ENCODE measurements at regions not wholly inside any gene's neighbourhood (a gene's known extent, or its start where the extent isn't known, plus 50 kb on each side); places are given as distances from the start of the nearest gene placed in this dataset.
A peak's percentile ranks its signal among the peaks of the same experiment; 100 is the strongest.

- no peak for DNase-seq (ENCODE audit: low spot score)
Measured at GRCh38 chr10:71023704-71024283, 135.4 kb upstream of the PCBD1 start.

- no peak for DNase-seq (ENCODE audit: low spot score)
Measured at GRCh38 chr10:71024490-71024889, 136.1 kb upstream of the PCBD1 start.

GRCh38 chr10:71025535-71025934 is 137.2 kb upstream of the PCBD1 start:
- no peak for DNase-seq (ENCODE audit: low spot score)

- DNase-seq (ENCODE audit: low spot score): no peak
Measured at GRCh38 chr10:71028066-71028465, 139.7 kb upstream of the PCBD1 start.

GRCh38 chr10:71029411-71029892 is 141.1 kb upstream of the PCBD1 start:
- no peak for DNase-seq (ENCODE audit: low spot score)

- no peak for DNase-seq (ENCODE audit: low spot score)
Measured at GRCh38 chr10:71029907-71030306, 141.5 kb upstream of the PCBD1 start.

- DNase-seq (ENCODE audit: low spot score): no peak
Measured at GRCh38 chr10:71031026-71031425, 142.7 kb upstream of the PCBD1 start.

GRCh38 chr10:71031603-71032002 is 143.2 kb upstream of the PCBD1 start:
- no peak for DNase-seq (ENCODE audit: low spot score)

- no peak for DNase-seq (ENCODE audit: low spot score)
Measured at GRCh38 chr10:71032887-71033286, 144.5 kb upstream of the PCBD1 start.

- no peak for DNase-seq (ENCODE audit: low spot score)
Measured at GRCh38 chr10:71033396-71033980, 145.1 kb upstream of the PCBD1 start.

- peak; percentile 38 for DNase-seq (ENCODE audit: low spot score)
Measured at GRCh38 chr10:71035511-71036296, 147.3 kb upstream of the PCBD1 start.

GRCh38 chr10:71036297-71036966 is 148.1 kb upstream of the PCBD1 start:
- DNase-seq (ENCODE audit: low spot score): no peak

GRCh38 chr10:71038091-71038633 is 149.8 kb upstream of the PCBD1 start:
- no peak for DNase-seq (ENCODE audit: low spot score)

GRCh38 chr10:71038921-71039320 is 150.6 kb upstream of the PCBD1 start:
- no peak for DNase-seq (ENCODE audit: low spot score)

GRCh38 chr10:71039551-71039950 is 151.2 kb upstream of the PCBD1 start:
- no peak for DNase-seq (ENCODE audit: low spot score)

GRCh38 chr10:71040343-71040742 is 152.0 kb upstream of the PCBD1 start:
- no peak for DNase-seq (ENCODE audit: low spot score)

- no peak for DNase-seq (ENCODE audit: low spot score)
Measured at GRCh38 chr10:71040846-71041605, 152.7 kb upstream of the PCBD1 start.

GRCh38 chr10:71042216-71042615 is 153.9 kb upstream of the PCBD1 start:
- no peak for DNase-seq (ENCODE audit: low spot score)

- DNase-seq (ENCODE audit: low spot score): no peak
Measured at GRCh38 chr10:71042699-71043098, 154.3 kb upstream of the PCBD1 start.

GRCh38 chr10:71043858-71044257 is 155.5 kb upstream of the PCBD1 start:
- DNase-seq (ENCODE audit: low spot score): no peak

- DNase-seq (ENCODE audit: low spot score): no peak
Measured at GRCh38 chr10:71044720-71045119, 156.4 kb upstream of the PCBD1 start.

Data from ecto neural progenitor cell (in vitro differentiated cells).